ENCODE measurements at regions not wholly inside any gene's neighbourhood (a gene's known extent, or its start where the extent isn't known, plus 50 kb on each side); places are given as distances from the start of the nearest gene placed in this dataset.
"Not testable (repeated sequence)": the region's sequence is repeated elsewhere in the genome, so short reads cannot be mapped to it uniquely, and the experiment has no call there.

DNA sequence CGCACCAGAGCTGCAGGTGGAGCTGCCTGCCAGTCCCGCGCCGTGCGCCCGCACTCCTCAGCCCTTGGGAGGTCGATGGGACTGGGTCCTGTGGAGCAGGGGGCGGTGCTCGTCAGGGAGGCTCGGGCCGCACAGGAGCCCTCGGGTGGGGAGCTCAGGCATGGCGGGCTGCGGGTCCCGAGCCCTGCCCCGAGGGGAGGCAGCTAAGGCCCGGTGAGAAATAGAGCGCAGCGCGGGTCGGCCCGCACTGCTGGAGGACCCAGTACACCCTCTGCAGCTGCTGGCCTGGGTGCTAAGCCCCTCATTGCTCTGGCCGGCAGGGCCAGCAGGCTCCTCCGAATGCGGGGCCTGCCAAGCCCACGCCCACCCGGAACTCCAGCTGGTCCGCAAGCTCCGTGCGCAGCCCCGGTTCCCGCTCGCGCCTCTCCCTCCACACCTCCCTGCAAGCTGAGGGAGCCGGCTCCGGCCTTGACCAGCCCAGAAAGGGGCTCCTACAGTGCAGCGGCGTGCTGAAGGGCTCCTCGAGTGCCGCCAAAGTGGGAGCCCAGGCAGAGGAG lies 403.7 kb upstream of the KLHL1 start:
- DNase-seq (ENCODE audit: low spot score), result not testable (repeated sequence)

GRCh38 chr13:70505809-70506208 lies 397.6 kb upstream of the KLHL1 start:
- DNase-seq (ENCODE audit: low spot score), result no peak

GRCh38 chr13:70502944-70503343 lies 394.7 kb upstream of the KLHL1 start:
- DNase-seq (ENCODE audit: low spot score), result no peak

DNA sequence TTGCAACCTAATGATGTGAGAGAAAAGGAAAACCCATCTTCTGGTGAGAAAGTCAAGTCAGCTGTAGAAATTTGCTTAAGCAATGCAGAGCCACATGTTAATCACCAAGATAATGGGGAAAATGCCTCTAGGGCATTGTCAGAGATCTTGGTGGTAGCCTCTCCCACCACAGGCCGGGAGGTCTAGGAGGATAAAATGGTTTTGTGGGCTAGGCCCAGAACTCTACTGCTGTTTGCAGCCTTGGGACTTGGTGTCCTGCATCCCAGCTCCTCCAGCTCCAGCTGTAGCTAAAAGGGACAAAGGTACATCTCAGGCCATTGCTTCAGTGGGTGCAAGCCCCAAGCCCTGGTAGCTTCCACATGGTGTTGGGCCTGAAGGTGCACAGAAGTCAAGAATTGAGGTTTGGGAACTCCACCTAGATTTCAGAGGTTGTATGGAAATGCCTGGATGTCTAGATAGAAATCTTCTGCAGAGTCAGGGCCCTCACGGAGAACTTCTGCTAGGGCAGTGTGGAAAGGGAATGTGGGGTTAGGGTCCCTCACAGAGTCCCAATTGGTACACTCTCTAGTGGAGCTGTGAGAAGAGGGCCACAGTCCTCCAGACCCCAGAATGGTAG lies 382.2 kb upstream of the KLHL1 start:
- no peak for DNase-seq (ENCODE audit: low spot score)

- DNase-seq (ENCODE audit: low spot score), result no peak
Observed at GRCh38 chr13:70484931-70485330, 376.7 kb upstream of the KLHL1 start.

- no peak for DNase-seq (ENCODE audit: low spot score)
Observed at GRCh38 chr13:70483599-70484276, 375.5 kb upstream of the KLHL1 start.

- no peak for DNase-seq (ENCODE audit: low spot score)
Observed at GRCh38 chr13:70473907-70474306, 365.7 kb upstream of the KLHL1 start.

DNA sequence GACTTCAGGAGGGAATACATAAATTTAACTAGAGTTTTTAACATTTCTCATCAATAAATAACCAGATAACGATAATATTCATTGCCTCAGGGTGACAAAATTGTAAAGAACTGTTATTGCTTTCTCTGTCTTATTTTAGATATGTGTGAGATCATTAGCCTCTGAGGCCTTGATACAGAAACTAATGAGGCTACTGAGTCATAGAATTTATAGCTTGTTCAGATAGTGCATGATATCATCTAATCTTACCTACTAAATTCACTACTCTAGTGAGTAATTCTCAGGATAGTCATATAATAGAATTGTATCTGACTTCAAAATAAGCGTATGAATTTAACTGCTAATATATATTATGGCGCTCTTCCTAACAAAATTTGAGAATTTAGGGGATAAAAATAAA lies 360.8 kb upstream of the KLHL1 start:
- no peak for DNase-seq (ENCODE audit: low spot score)

GRCh38 chr13:70457474-70457873 lies 349.2 kb upstream of the KLHL1 start:
- no peak for DNase-seq (ENCODE audit: low spot score)

GRCh38 chr13:70448820-70449219 lies 340.6 kb upstream of the KLHL1 start:
- no peak for DNase-seq (ENCODE audit: low spot score)

DNA sequence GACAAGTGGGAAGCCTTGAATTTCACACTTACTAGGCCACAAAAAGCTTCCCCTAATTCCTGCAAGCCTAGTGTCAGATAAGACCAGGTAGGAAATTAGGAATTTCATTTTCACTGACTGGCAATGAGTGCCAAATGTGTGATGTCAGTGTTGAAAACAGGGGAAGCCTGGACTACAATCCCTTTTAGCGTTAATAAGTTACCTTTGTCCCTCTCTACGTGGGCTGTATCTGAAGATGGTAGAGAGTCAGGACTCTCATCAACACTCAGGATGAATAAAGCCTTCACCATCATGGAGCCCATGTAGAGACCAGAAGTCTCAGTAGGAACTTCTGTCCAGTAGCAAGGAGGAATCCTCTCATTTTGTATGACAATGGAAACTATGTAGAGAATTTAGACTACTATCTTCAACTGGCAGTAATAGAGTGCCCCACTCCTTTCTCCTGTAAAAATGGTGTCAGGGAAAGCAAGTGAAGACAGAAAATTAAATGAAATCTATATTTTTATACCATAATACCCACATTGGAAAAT lies 324.1 kb upstream of the KLHL1 start:
- peak; percentile 16 for DNase-seq (ENCODE audit: low spot score)

DNA sequence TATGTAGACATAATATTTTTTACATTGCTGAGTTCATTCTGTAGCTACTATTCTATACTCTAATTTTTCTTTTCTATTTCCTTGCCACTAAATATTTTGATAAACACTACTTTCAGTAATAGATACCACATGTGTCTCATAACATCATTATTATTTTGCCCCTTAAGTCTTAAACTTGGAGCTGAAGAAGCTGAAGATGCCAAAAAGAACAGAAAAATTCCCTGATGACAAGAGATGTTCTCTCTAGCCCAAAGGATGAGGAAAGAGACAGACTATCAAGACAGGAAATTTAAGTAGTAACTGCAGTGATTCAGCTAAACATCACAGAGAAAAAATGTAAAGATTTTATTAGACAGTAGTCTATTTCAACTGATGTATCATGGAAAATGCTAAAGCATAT lies 322.0 kb upstream of the KLHL1 start:
- DNase-seq (ENCODE audit: low spot score), result no peak

GRCh38 chr13:70424928-70425327 lies 316.7 kb upstream of the KLHL1 start:
- no peak for DNase-seq (ENCODE audit: low spot score)

GRCh38 chr13:70424428-70424827 lies 316.2 kb upstream of the KLHL1 start:
- peak; percentile 13 for DNase-seq (ENCODE audit: low spot score)

- DNase-seq (ENCODE audit: low spot score), result no peak
Observed at GRCh38 chr13:70415136-70415535, 306.9 kb upstream of the KLHL1 start.

- no peak for DNase-seq (ENCODE audit: low spot score)
Observed at GRCh38 chr13:70408865-70409264, 300.6 kb upstream of the KLHL1 start.

GRCh38 chr13:70407486-70407885 lies 299.2 kb upstream of the KLHL1 start:
- no peak for DNase-seq (ENCODE audit: low spot score)

- no peak for DNase-seq (ENCODE audit: low spot score)
Observed at GRCh38 chr13:70405266-70405665, 297.0 kb upstream of the KLHL1 start.

GRCh38 chr13:70394031-70394548 lies 285.8 kb upstream of the KLHL1 start:
- DNase-seq (ENCODE audit: low spot score), result peak; percentile 6

DNA sequence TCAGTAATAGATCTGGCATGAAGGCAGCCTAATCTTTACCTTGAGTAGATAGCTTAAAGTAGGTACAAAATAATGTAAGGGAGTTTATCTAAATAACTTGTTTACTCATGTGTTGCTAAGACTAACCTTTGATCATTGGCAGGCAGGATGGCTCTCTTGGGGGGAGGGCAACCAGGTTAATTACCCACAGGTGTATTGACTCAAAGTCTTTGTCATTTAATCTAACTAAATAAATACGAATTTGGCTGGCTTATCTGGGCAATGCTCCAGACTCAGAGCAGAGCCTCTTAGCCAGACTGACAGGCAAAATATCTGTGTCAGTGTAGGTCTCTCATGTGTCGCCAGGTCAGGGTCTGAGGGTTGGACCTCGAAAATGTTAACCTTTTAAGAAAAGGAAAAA lies 283.4 kb upstream of the KLHL1 start:
- no peak for DNase-seq (ENCODE audit: low spot score)

- DNase-seq (ENCODE audit: low spot score), result no peak
Observed at GRCh38 chr13:70390968-70391367, 282.7 kb upstream of the KLHL1 start.

- no peak for DNase-seq (ENCODE audit: low spot score)
Observed at GRCh38 chr13:70390064-70390463, 281.8 kb upstream of the KLHL1 start.

DNA sequence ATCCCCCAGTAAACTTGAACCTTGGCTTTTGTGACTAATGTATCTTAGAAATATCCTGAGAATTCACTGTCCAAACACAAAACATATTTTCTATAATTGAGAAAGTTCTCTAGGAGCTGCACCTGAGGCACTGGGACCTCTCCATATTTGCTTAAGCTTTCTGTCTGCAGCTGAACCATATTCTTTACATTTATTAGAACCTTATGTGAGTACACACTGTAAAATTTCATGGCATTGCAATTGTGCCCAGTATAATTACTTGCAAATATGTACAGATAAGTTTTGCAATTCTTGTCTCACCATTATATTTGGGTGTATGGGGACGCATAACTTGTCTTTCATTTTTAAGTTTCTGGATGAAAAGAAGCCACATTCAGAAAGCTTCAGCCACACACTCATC lies 280.7 kb upstream of the KLHL1 start:
- no peak for DNase-seq (ENCODE audit: low spot score)
